HEK293 (cell line): ENCODE measurements at regions not wholly inside any gene's neighbourhood (a gene's known extent, or its start where the extent isn't known, plus 50 kb on each side); places are given as distances from the start of the nearest gene placed in this dataset.

Experiments
- CTCF ChIA-PET: fragments of 350-600 bp; formaldehyde crosslinking; extraction: SDS; loops from one replicate; lab custom pipeline; 2021; ENCODE audit warnings: antibody characterized with exemption; lab: Yijun Ruan, JAX
- POLR2A ChIA-PET: fragments of 300-600 bp; formaldehyde crosslinking; extraction: SDS; loops from one replicate; lab custom pipeline; 2020; ENCODE audit warnings: antibody characterized with exemption, inconsistent platforms; lab: Yijun Ruan, JAX
- H3K27ac ChIP-seq: fragments of 200-500 bp; sonication (Bioruptor generic); 2 replicates; pipeline ENCODE4 v1.5.1; 2014; ENCODE audit warnings: low read depth, low read length, control low read depth, inconsistent platforms; ENCODE audit errors: extremely low read depth
- H3K36me3 ChIP-seq, 2 experiments: fragments of 200-500 bp in 1 of 2; sonication (Bioruptor generic) in 1 of 2; 1 replicate in 1 of 2; 2 replicates in 1 of 2; pipeline ENCODE4 v1.5.1; 2014 to 2017; ENCODE audit warnings: inconsistent platforms in 2 of 2, low read length in 2 of 2; ENCODE audit not compliant: control insufficient read depth in 2 of 2, insufficient read depth in 1 of 2
- H3K4me1 ChIP-seq: fragments of 200-500 bp; sonication (Bioruptor generic); 2 replicates; pipeline ENCODE4 v1.5.1; 2014; ENCODE audit warnings: mild to moderate bottlenecking, low read length, inconsistent platforms; ENCODE audit not compliant: control insufficient read depth, insufficient read depth
- H3K4me3 ChIP-seq: 2 replicates; pipeline ENCODE4 v1.5.1; 2011; ENCODE audit warnings: low read depth, mild to moderate bottlenecking, control low read depth, low read length, moderate library complexity
- H3K9me3 ChIP-seq: fragments of 200-500 bp; sonication (Bioruptor generic); 2 replicates; pipeline ENCODE4 v1.5.1; 2014; ENCODE audit warnings: low read depth, low read length, inconsistent platforms; ENCODE audit not compliant: control insufficient read depth, insufficient read depth
- GLIS2 ChIP-seq: fragments of 450-650 bp; formaldehyde crosslinking; IDR thresholded peaks from 2 replicates; pipeline ENCODE4 v1.5.1; 2016; ENCODE audit warnings: missing biosample characterization, missing genetic modification characterization
- KLF8 ChIP-seq: fragments of 450-650 bp; formaldehyde crosslinking; IDR thresholded peaks from 2 replicates; pipeline ENCODE4 v1.5.1; 2016; ENCODE audit warnings: missing biosample characterization, missing genetic modification characterization
- SCRT1 ChIP-seq: fragments of 450-650 bp; formaldehyde crosslinking; IDR thresholded peaks from 2 replicates; pipeline ENCODE4 v1.5.1; 2016; ENCODE audit warnings: missing biosample characterization, missing genetic modification characterization, borderline replicate concordance
- SP7 ChIP-seq: fragments of 450-650 bp; formaldehyde crosslinking; IDR thresholded peaks from 2 replicates; pipeline ENCODE4 v1.5.1; 2016; ENCODE audit warnings: missing biosample characterization, missing genetic modification characterization
- YY1 ChIP-seq: fragments of 450-650 bp; formaldehyde crosslinking; IDR thresholded peaks from 2 replicates; pipeline ENCODE4 v1.5.1; 2018; ENCODE audit warnings: missing biosample characterization, missing genetic modification characterization
- YY2 ChIP-seq: fragments of 450-650 bp; formaldehyde crosslinking; IDR thresholded peaks from 2 replicates; pipeline ENCODE4 v1.5.1; 2016; ENCODE audit warnings: missing biosample characterization, missing genetic modification characterization
- ZBTB1 ChIP-seq: fragments of 450-650 bp; formaldehyde crosslinking; IDR thresholded peaks from 2 replicates; pipeline ENCODE4 v1.5.1; 2016; ENCODE audit warnings: missing biosample characterization, missing genetic modification characterization
- ZNF121 ChIP-seq: fragments of 450-650 bp; formaldehyde crosslinking; IDR thresholded peaks from 2 replicates; pipeline ENCODE4 v1.5.1; 2016; ENCODE audit warnings: missing biosample characterization, missing genetic modification characterization
- ZNF140 ChIP-seq: fragments of 450-650 bp; formaldehyde crosslinking; IDR thresholded peaks from 2 replicates; pipeline ENCODE4 v1.5.1; 2016; ENCODE audit warnings: missing biosample characterization, missing genetic modification characterization
- ZNF155 ChIP-seq: fragments of 450-650 bp; formaldehyde crosslinking; IDR thresholded peaks from 2 replicates; pipeline ENCODE4 v1.5.1; 2016; ENCODE audit warnings: missing biosample characterization, missing genetic modification characterization
- ZNF16 ChIP-seq: fragments of 450-650 bp; formaldehyde crosslinking; IDR thresholded peaks from 2 replicates; pipeline ENCODE4 v1.5.1; 2016; ENCODE audit warnings: low read depth, missing biosample characterization, missing genetic modification characterization
- ZNF174 ChIP-seq: fragments of 450-650 bp; formaldehyde crosslinking; IDR thresholded peaks from 2 replicates; pipeline ENCODE4 v1.5.0; 2017; ENCODE audit warnings: missing biosample characterization, mild to moderate bottlenecking, missing genetic modification characterization
- ZNF2 ChIP-seq: fragments of 450-650 bp; formaldehyde crosslinking; IDR thresholded peaks from 2 replicates; pipeline ENCODE4 v1.5.1; 2016; ENCODE audit warnings: missing biosample characterization, missing genetic modification characterization
- ZNF354C ChIP-seq: fragments of 450-650 bp; formaldehyde crosslinking; IDR thresholded peaks from 2 replicates; pipeline ENCODE4 v1.5.1; 2016; ENCODE audit warnings: missing biosample characterization, missing genetic modification characterization, low read depth, borderline replicate concordance
- ZNF404 ChIP-seq: fragments of 450-650 bp; formaldehyde crosslinking; IDR thresholded peaks from 2 replicates; pipeline ENCODE4 v1.5.1; 2017; ENCODE audit warnings: missing biosample characterization, missing genetic modification characterization
- ZNF513 ChIP-seq: fragments of 450-650 bp; IDR thresholded peaks from 2 replicates; pipeline ENCODE4 v1.5.1; 2018; ENCODE audit warnings: missing biosample characterization, missing genetic modification characterization
- ZNF529 ChIP-seq: fragments of 450-650 bp; formaldehyde crosslinking; IDR thresholded peaks from 2 replicates; pipeline ENCODE4 v1.5.1; 2017; ENCODE audit warnings: missing genetic modification characterization, missing biosample characterization; ENCODE audit not compliant: insufficient replicate concordance
- ZNF544 ChIP-seq: fragments of 450-650 bp; formaldehyde crosslinking; IDR thresholded peaks from 2 replicates; pipeline ENCODE4 v1.5.0; 2017; ENCODE audit warnings: missing biosample characterization, missing genetic modification characterization
- ZNF571 ChIP-seq: fragments of 450-650 bp; formaldehyde crosslinking; IDR thresholded peaks from 2 replicates; pipeline ENCODE4 v1.5.0; 2017; ENCODE audit warnings: missing biosample characterization, missing genetic modification characterization
- ZNF623 ChIP-seq: fragments of 450-650 bp; formaldehyde crosslinking; IDR thresholded peaks from 2 replicates; pipeline ENCODE4 v1.5.1; 2016; ENCODE audit warnings: missing biosample characterization, missing genetic modification characterization
- ZNF707 ChIP-seq: fragments of 450-650 bp; formaldehyde crosslinking; IDR thresholded peaks from 2 replicates; pipeline ENCODE4 v1.5.1; 2016; ENCODE audit warnings: missing biosample characterization, missing genetic modification characterization
- ZSCAN16 ChIP-seq: fragments of 450-650 bp; formaldehyde crosslinking; IDR thresholded peaks from 2 replicates; pipeline ENCODE4 v1.5.1; 2016; ENCODE audit warnings: missing biosample characterization, missing genetic modification characterization
- TF ChIP-seq, protein P1 (sequence below): fragments of 450-650 bp; formaldehyde crosslinking; IDR thresholded peaks from 2 replicates; pipeline ENCODE4 v1.5.1; 2016; ENCODE audit warnings: missing biosample characterization, missing genetic modification characterization
- TF ChIP-seq, protein P2 (sequence below): fragments of 450-650 bp; formaldehyde crosslinking; IDR thresholded peaks from 2 replicates; pipeline ENCODE4 v1.5.1; 2016; ENCODE audit warnings: missing biosample characterization, missing genetic modification characterization

DNA sequence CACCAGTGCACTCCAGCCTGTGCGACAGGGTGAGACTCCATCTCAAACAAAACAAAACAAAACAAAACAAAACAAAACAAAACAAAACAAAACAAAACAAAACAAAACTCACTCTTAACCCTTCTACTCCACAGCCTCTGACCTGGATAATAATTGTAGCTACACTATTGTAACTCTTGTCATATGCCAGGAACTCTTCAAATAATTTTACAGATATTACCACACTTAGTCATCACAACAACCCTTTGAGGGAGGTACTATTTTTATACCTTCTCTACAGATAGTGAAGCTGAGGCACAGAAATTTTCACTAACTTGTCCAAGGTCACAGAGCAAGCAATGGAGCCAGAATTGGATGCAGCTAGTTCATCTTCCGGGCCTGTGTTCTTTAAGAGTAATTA lies 547.8 kb downstream of the ADGRL2 start:
- Histone ChIP-seq H3K4me1 (no peaks in the 10 kb centered on the region), H3K27ac (no peak overlapping the region), H3K9me3 (no peaks in the 10 kb centered on the region), H3K36me3 (no peaks in the 10 kb centered on the region), H3K4me3 (no peak overlapping the region)
- ChIA-PET CTCF (no interaction called here), POLR2A (no interaction called here)
- no peak for TF ChIP-seq ZNF707
- TF ChIP-seq ZNF121 (tag by site-specific recombination): no peak
- TF ChIP-seq GLIS2 (tag by site-specific recombination): no peak
- no peak for TF ChIP-seq ZNF140 (tag by site-specific recombination)
- TF ChIP-seq, protein P1, sequence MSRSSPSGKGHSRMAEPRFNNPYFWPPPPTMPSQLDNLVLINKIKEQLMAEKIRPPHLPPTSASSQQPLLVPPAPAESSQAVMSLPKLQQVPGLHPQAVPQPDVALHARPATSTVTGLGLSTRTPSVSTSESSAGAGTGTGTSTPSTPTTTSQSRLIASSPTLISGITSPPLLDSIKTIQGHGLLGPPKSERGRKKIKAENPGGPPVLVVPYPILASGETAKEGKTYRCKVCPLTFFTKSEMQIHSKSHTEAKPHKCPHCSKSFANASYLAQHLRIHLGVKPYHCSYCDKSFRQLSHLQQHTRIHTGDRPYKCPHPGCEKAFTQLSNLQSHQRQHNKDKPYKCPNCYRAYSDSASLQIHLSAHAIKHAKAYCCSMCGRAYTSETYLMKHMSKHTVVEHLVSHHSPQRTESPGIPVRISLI (tag by site-specific recombination): no peak
- no peak for TF ChIP-seq YY1 (tag by site-specific recombination)
- no peak for TF ChIP-seq ZNF529 (tag by site-specific recombination)

DNA sequence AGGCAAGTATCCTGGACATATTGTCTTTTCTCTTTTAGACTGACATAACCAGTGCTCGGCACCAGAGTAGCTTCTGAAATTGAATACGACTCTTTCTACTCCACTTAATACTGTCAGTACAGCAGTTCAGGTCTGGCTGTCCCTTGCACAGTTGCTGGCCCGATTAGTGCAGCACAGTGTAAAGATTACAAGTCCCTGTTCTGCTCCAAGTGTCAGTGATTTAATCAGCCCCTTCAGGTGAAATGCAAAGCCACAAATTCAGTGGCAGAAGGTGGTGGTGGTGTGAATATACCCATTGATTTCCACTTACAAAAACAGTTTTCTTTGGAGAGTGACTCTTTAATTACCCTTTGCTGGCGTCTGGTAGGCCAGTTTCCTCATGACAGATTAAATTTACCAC lies 545.4 kb downstream of the ADGRL2 start:
- ChIA-PET POLR2A (no interaction called here), CTCF (interaction anchor here (0.6 kb wide), 1 partner anchor 224 kb away, joined by 4 read pairs; no protein-coding TSS in a partner anchor)
- Histone ChIP-seq H3K36me3 (no peaks in the 10 kb centered on the region), H3K27ac (no peak overlapping the region), H3K4me3 (no peak overlapping the region), H3K4me1 (no peaks in the 10 kb centered on the region), H3K9me3 (no peaks in the 10 kb centered on the region)
- TF ChIP-seq ZNF404 (tag by site-specific recombination) (no peak), ZNF544 (tag by site-specific recombination) (no peak), ZNF16 (tag by site-specific recombination) (no peak), ZNF623 (tag by site-specific recombination) (no peak), ZNF2 (tag by site-specific recombination) (no peak), ZNF571 (tag by site-specific recombination) (no peak), ZNF155 (no peak), SP7 (tag by site-specific recombination) (no peak), ZNF513 (tag by site-specific recombination) (no peak), ZBTB1 (tag by site-specific recombination) (no peak), SCRT1 (no peak), KLF8 (no peak), YY2 (no peak), ZNF354C (tag by site-specific recombination) (no peak), ZSCAN16 (tag by site-specific recombination) (no peak), ZNF174 (tag by site-specific recombination) (no peak)
- TF ChIP-seq, protein P2, sequence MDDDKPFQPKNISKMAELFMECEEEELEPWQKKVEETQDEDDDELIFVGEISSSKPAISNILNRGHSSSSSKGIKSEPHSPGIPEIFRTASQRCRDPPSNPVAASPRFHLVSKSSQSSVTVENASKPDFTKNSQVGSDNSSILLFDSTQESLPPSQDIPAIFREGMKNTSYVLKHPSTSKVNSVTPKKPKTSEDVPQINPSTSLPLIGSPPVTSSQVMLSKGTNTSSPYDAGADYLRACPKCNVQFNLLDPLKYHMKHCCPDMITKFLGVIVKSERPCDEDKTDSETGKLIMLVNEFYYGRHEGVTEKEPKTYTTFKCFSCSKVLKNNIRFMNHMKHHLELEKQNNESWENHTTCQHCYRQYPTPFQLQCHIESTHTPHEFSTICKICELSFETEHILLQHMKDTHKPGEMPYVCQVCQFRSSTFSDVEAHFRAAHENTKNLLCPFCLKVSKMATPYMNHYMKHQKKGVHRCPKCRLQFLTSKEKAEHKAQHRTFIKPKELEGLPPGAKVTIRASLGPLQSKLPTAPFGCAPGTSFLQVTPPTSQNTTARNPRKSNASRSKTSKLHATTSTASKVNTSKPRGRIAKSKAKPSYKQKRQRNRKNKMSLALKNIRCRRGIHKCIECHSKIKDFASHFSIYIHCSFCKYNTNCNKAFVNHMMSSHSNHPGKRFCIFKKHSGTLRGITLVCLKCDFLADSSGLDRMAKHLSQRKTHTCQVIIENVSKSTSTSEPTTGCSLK (tag by site-specific recombination): no peak
